ENCODE measurements at regions not wholly inside any gene's neighbourhood (a gene's known extent, or its start where the extent isn't known, plus 50 kb on each side); places are given as distances from the start of the nearest gene placed in this dataset.

DNA sequence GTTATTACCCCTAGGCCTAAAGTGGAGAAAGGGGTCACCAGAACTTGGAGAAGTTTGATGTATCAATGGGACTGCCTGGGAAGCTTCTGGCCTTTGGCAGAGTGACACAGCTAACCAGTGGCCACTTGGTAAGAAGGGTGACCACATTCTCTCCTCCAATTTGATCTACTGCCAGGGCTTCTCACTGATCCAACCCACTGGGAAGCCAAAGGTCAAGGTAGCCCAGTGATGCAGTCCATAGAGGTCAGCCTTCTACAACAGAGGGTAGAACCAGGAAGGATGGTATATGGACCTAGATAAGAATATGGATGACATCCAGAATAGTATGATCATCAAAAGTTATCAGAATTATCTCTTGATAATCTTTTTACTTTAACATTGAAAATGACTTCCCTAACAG is 493.6 kb downstream of the NYAP2 start:
- no TSS peak for BruUV-seq (replicated peaks)
- Mint-ChIP-seq H3K36me3 (ENCODE audit: insufficient read depth, unreplicated experiment) (no peaks in the 10 kb centered on the region), H3K9me3 (ENCODE audit: unreplicated experiment) (peaks cover 7% of the 10 kb centered on the region), H3K27me3 (ENCODE audit: insufficient read depth, unreplicated experiment) (no peaks in the 10 kb centered on the region), H3K4me3 (ENCODE audit: unreplicated experiment) (no peak overlapping the region), H3K4me1 (ENCODE audit: insufficient read depth, unreplicated experiment) (peaks cover 7% of the 10 kb centered on the region), H3K27ac (ENCODE audit: low read depth, unreplicated experiment) (no peak overlapping the region)
- intact Hi-C loops (cut with micrococcal nuclease): loop anchor here (10.0 kb wide), 2 partner anchors 292 to 532 kb away; no protein-coding TSS in a partner anchor
- ChIA-PET POLR2A (no interaction called here), CTCF (no interaction called here)
- no peak for DNase-seq (ENCODE audit: unreplicated experiment)
- no peak for TF ChIP-seq CTCF (IDR thresholded peaks at IDR 0.05; ENCODE audit: unreplicated experiment)

GRCh38 chr2:225891771-225892170 is 492.3 kb downstream of the NYAP2 start:
- intact Hi-C loops (cut with micrococcal nuclease): loop anchor here (10.0 kb wide), 2 partner anchors 293 to 533 kb away; no protein-coding TSS in a partner anchor
- H3K27ac Mint-ChIP-seq (ENCODE audit: low read depth, unreplicated experiment): no peak overlapping the region
- no TSS peak for BruUV-seq (replicated peaks)
- no peak overlapping the region for H3K4me3 Mint-ChIP-seq (ENCODE audit: unreplicated experiment)
- H3K36me3 Mint-ChIP-seq (ENCODE audit: insufficient read depth, unreplicated experiment): no peaks in the 10 kb centered on the region
- H3K27me3 Mint-ChIP-seq (ENCODE audit: insufficient read depth, unreplicated experiment): no peaks in the 10 kb centered on the region
- no peak for DNase-seq (ENCODE audit: unreplicated experiment)
- ChIA-PET CTCF (interaction anchor here (0.9 to 1.4 kb wide), 2 partner anchors 14 to 226 kb away, joined by 3 read pairs; no protein-coding TSS in a partner anchor), POLR2A (interaction anchor here (0.7 to 2.9 kb wide), 2 partner anchors 226 to 770 kb away, joined by 3 to 12 read pairs; no protein-coding TSS in a partner anchor)
- peaks cover 7% of the 10 kb centered on the region for H3K4me1 Mint-ChIP-seq (ENCODE audit: insufficient read depth, unreplicated experiment)
- no peak for TF ChIP-seq CTCF (IDR thresholded peaks at IDR 0.05; ENCODE audit: unreplicated experiment)
- peaks cover 7% of the 10 kb centered on the region for H3K9me3 Mint-ChIP-seq (ENCODE audit: unreplicated experiment)

- ChIA-PET CTCF (interaction anchor here (0.6 to 1.4 kb wide), 6 partner anchors 15 to 1100 kb away, joined by 3 read pairs; no protein-coding TSS in a partner anchor), POLR2A (interaction anchor here (0.6 to 2.9 kb wide), 2 partner anchors 227 to 713 kb away, joined by 3 to 12 read pairs; no protein-coding TSS in a partner anchor)
- BruUV-seq (replicated peaks): no TSS peak
- Mint-ChIP-seq H3K4me3 (ENCODE audit: unreplicated experiment) (no peak overlapping the region), H3K27ac (ENCODE audit: low read depth, unreplicated experiment) (peak overlapping the region; percentile 1), H3K4me1 (ENCODE audit: insufficient read depth, unreplicated experiment) (peaks cover 7% of the 10 kb centered on the region), H3K9me3 (ENCODE audit: unreplicated experiment) (peaks cover 7% of the 10 kb centered on the region), H3K36me3 (ENCODE audit: insufficient read depth, unreplicated experiment) (no peaks in the 10 kb centered on the region), H3K27me3 (ENCODE audit: insufficient read depth, unreplicated experiment) (no peaks in the 10 kb centered on the region)
- intact Hi-C loops (cut with micrococcal nuclease): loop anchor here (10.0 kb wide), 2 partner anchors 294 to 534 kb away; no protein-coding TSS in a partner anchor
- DNase-seq (ENCODE audit: unreplicated experiment): no peak
- TF ChIP-seq CTCF (IDR thresholded peaks at IDR 0.05; ENCODE audit: unreplicated experiment): no peak
Measured at GRCh38 chr2:225891013-225891412, 491.5 kb downstream of the NYAP2 start.

- ChIA-PET CTCF (interaction anchor here (0.6 to 2.4 kb wide), 35 partner anchors 10 to 1096 kb away, joined by 3 to 43 read pairs (median 3); partner anchors contain the start of gene IRS1), POLR2A (interaction anchor here (0.7 to 2.9 kb wide), 11 partner anchors 12 to 913 kb away, joined by 3 to 12 read pairs (median 5); no protein-coding TSS in a partner anchor)
- no TSS peak for BruUV-seq (replicated peaks)
- Mint-ChIP-seq H3K27me3 (ENCODE audit: insufficient read depth, unreplicated experiment) (no peaks in the 10 kb centered on the region), H3K4me1 (ENCODE audit: insufficient read depth, unreplicated experiment) (peaks cover 2% of the 10 kb centered on the region), H3K27ac (ENCODE audit: low read depth, unreplicated experiment) (no peak overlapping the region), H3K36me3 (ENCODE audit: insufficient read depth, unreplicated experiment) (no peaks in the 10 kb centered on the region), H3K9me3 (ENCODE audit: unreplicated experiment) (peaks cover 7% of the 10 kb centered on the region), H3K4me3 (ENCODE audit: unreplicated experiment) (no peak overlapping the region)
- peak; percentile 77 for TF ChIP-seq CTCF (IDR thresholded peaks at IDR 0.05; ENCODE audit: unreplicated experiment)
- peak; percentile 70 for DNase-seq (ENCODE audit: unreplicated experiment)
- intact Hi-C loops (cut with micrococcal nuclease): loop anchor here (1.0 to 5.0 kb wide), 5 partner anchors 217 to 913 kb away; no protein-coding TSS in a partner anchor
Measured at GRCh38 chr2:225889452-225889851, 489.9 kb downstream of the NYAP2 start.

Measured in MCF 10A (cell line).